B cell (primary cell): ENCODE measurements at regions not wholly inside any gene's neighbourhood (a gene's known extent, or its start where the extent isn't known, plus 50 kb on each side); places are given as distances from the start of the nearest gene placed in this dataset.

ENCODE experiments used
- ATAC-seq: fragments of 200-7000 bp; cut with Tn5 transposase; one replicate; pipeline ENCODE4 v1.10.0; 2021; ENCODE audit warnings: low read depth, mild to moderate bottlenecking, moderate number of reproducible peaks, moderate library complexity
- CTCF ChIA-PET: fragments of 350-600 bp; sonication (Branson Sonifier 250); formaldehyde crosslinking; loops from one replicate; lab custom pipeline; 2021; ENCODE audit warnings: antibody characterized with exemption, inconsistent platforms; lab: Charles Lee
- POLR2A ChIA-PET: fragments of 350-600 bp; sonication (Branson Sonifier 250); formaldehyde crosslinking; loops from one replicate; lab custom pipeline; 2021; ENCODE audit warnings: antibody characterized with exemption; lab: Charles Lee
- DNase-seq: peaks from one replicate; pipeline ENCODE4 v3.0.0; 2013
- H2AFZ ChIP-seq: 2 replicates; pipeline ENCODE4 v1.6.1; 2012; ENCODE audit warnings: mild to moderate bottlenecking, low read depth, low read length; ENCODE audit not compliant: insufficient read depth, poor library complexity, severe bottlenecking
- H3K27ac ChIP-seq, 2 donors: 1 replicate in 1 of 2; 2 replicates in 1 of 2; pipeline ENCODE4 v1.5.1; 2012 to 2013; ENCODE audit warnings: low read length in 2 of 2, mild to moderate bottlenecking in 2 of 2, moderate library complexity in 1 of 2
- H3K27me3 ChIP-seq, 4 experiments: fragments of 200-600 bp in 1 of 4; sonication (generic) in 1 of 4; replicated peaks in 1 of 4; 1 replicate in 2 of 4; 2 replicates in 2 of 4; pipeline versions ENCODE4 v1.6.1 to v1.7.0; 2013 to 2016; ENCODE audit warnings: low read length in 3 of 4, mild to moderate bottlenecking in 2 of 4, mixed read lengths in 1 of 4, moderate library complexity in 1 of 4; ENCODE audit not compliant: insufficient read depth in 4 of 4, control insufficient read depth in 3 of 4; ENCODE audit errors: control extremely low read depth in 1 of 4
- H3K36me3 ChIP-seq, 2 experiments: replicated peaks in 1 of 2; 1 replicate in 1 of 2; 2 replicates in 1 of 2; pipeline versions ENCODE4 v1.6.1 to v1.7.1; 2013; ENCODE audit warnings: low read length in 1 of 2; ENCODE audit not compliant: insufficient read depth in 2 of 2, control insufficient read depth in 1 of 2; ENCODE audit errors: control extremely low read depth in 1 of 2, extremely low read depth in 1 of 2
- H3K4me1 ChIP-seq, 2 donors: fragments of 200-600 bp in 1 of 2; sonication (generic) in 1 of 2; 1 replicate in 1 of 2; 2 replicates in 1 of 2; pipeline versions ENCODE4 v1.5.1 to v1.6.1; 2013 to 2017; ENCODE audit warnings: low read length in 2 of 2; ENCODE audit not compliant: control insufficient read depth in 2 of 2, insufficient read depth in 2 of 2
- H3K4me2 ChIP-seq: replicated peaks from 2 replicates; pipeline ENCODE3; 2012; ENCODE audit warnings: mild to moderate bottlenecking, low read depth, low read length; ENCODE audit not compliant: poor library complexity, severe bottlenecking
- H3K4me3 ChIP-seq, 5 experiments: fragments of 200-600 bp in 1 of 5; sonication (generic) in 1 of 5; 1 replicate in 3 of 5; 2 replicates in 2 of 5; pipeline versions ENCODE4 v1.5.1 to v1.7.0; 2011 to 2016; ENCODE audit warnings: low read length in 4 of 5, mild to moderate bottlenecking in 4 of 5, low read depth in 2 of 5, control low read depth in 1 of 5, moderate library complexity in 1 of 5; ENCODE audit not compliant: insufficient read depth in 1 of 5; ENCODE audit errors: control extremely low read depth in 1 of 5, extremely low read depth in 1 of 5
- H3K79me2 ChIP-seq: fragments of 200-600 bp; sonication (generic); one replicate; pipeline ENCODE4 v1.6.0; 2016; ENCODE audit warnings: low read length; ENCODE audit not compliant: control insufficient read depth, insufficient read depth
- H3K9ac ChIP-seq: fragments of 200-600 bp; sonication (generic); 2 replicates; pipeline ENCODE4 v1.6.1; 2017; ENCODE audit warnings: mild to moderate bottlenecking, low read length, moderate library complexity
- H3K9me3 ChIP-seq, 3 donors: one replicate each; pipeline versions ENCODE4 v1.6.1 to v1.7.1; 2013; ENCODE audit warnings: low read length in 2 of 3; ENCODE audit not compliant: control insufficient read depth in 2 of 3, insufficient read depth in 1 of 3; ENCODE audit errors: control extremely low read depth in 1 of 3
- H4K20me1 ChIP-seq: 2 replicates; pipeline ENCODE4 v1.6.0; 2012; ENCODE audit warnings: mild to moderate bottlenecking, low read length; ENCODE audit not compliant: insufficient read depth, control insufficient read depth, poor library complexity, severe bottlenecking
- H3K27ac Mint-ChIP-seq: one replicate; pipeline ENCODE4 v1.8.0; 2021; ENCODE audit warnings: mixed read lengths
- H3K27me3 Mint-ChIP-seq: one replicate; pipeline ENCODE4 v1.8.0; 2021; ENCODE audit warnings: mixed read lengths
- H3K4me1 Mint-ChIP-seq: one replicate; pipeline ENCODE4 v1.8.0; 2021; ENCODE audit warnings: mixed read lengths
- H3K4me3 Mint-ChIP-seq: one replicate; pipeline ENCODE4 v1.8.0; 2021; ENCODE audit warnings: mixed read lengths
- H3K9me3 Mint-ChIP-seq: one replicate; pipeline ENCODE4 v1.8.0; 2022; ENCODE audit warnings: mixed read lengths; ENCODE audit not compliant: insufficient read depth
- EZH2 ChIP-seq: IDR thresholded peaks from 2 replicates; pipeline ENCODE4 v1.6.1; 2012; ENCODE audit warnings: borderline replicate concordance, low read depth, mild to moderate bottlenecking, moderate library complexity, low read length; ENCODE audit not compliant: insufficient read depth, poor library complexity, severe bottlenecking
- WGBS: methylation state at CpG from one replicate; pipeline ENCODE4 v1.1.5; 2013; ENCODE audit warnings: missing lambda C conversion rate; ENCODE audit not compliant: insufficient coverage; 5-methylcytosine and 5-hydroxymethylcytosine counted together
- intact Hi-C: fragments of 100-400 bp; cut with micrococcal nuclease; formaldehyde crosslinking; loops from one replicate; pipeline ENCODE4 v1.10.0; 2022
- TF ChIP-seq, protein P1 (sequence below): fragments of 200-600 bp; IDR thresholded peaks from one replicate; pipeline ENCODE4 v1.8.0; 2022; ENCODE audit warnings: antibody characterized with exemption, mild to moderate bottlenecking

DNA sequence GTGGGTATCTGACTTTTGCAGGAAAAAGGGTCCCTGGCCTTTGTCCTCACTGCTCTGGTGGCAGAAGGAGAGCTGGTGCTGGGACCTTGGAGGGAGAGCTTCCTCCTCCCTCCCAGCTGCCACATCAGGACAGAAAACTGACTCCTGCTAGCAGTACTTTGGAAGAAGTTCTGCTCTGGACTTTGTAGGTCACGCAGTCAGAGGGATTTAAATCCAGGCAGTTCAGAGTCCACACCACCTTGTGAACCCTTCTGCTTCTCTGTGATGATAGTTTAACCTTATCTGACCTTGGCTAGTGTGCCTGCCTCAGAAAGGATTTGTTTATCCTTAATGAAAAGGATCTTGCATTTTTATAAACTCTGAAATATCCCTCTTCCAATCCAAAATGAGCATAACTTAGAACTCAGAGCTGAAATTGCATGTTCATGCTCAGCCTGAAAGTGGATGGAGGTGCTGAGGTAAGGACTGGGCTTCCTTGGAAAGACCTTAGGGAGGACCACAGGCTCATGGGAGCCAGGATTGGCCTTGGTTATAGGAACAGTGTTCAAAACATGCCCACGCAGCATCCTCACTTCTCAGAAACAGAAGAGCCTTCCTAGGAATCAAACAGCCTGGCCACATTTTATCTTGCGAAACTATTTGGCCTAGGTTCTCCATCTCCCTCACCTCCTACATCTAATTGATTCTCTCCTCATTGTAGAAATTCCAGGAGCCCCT is 123.9 kb upstream of the SASH1 start:
- H3K9ac ChIP-seq: no peak overlapping the region
- DNase-seq (no peak), ATAC-seq (no peak)
- H3K79me2 ChIP-seq: no peaks in the 10 kb centered on the region
- H3K4me1 ChIP-seq: no peaks in the 10 kb centered on the region
- POLR2A ChIA-PET: no interaction called here
- no peak for TF ChIP-seq EZH2
- TF ChIP-seq, protein P1, sequence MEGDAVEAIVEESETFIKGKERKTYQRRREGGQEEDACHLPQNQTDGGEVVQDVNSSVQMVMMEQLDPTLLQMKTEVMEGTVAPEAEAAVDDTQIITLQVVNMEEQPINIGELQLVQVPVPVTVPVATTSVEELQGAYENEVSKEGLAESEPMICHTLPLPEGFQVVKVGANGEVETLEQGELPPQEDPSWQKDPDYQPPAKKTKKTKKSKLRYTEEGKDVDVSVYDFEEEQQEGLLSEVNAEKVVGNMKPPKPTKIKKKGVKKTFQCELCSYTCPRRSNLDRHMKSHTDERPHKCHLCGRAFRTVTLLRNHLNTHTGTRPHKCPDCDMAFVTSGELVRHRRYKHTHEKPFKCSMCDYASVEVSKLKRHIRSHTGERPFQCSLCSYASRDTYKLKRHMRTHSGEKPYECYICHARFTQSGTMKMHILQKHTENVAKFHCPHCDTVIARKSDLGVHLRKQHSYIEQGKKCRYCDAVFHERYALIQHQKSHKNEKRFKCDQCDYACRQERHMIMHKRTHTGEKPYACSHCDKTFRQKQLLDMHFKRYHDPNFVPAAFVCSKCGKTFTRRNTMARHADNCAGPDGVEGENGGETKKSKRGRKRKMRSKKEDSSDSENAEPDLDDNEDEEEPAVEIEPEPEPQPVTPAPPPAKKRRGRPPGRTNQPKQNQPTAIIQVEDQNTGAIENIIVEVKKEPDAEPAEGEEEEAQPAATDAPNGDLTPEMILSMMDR: no peak
- Mint-ChIP-seq H3K27ac (no peak overlapping the region), H3K27me3 (peaks cover 28% of the 10 kb centered on the region), H3K4me3 (no peak overlapping the region), H3K9me3 (no peaks in the 10 kb centered on the region), H3K4me1 (no peaks in the 10 kb centered on the region)
- no peak overlapping the region for H3K27ac ChIP-seq
- H2AFZ ChIP-seq: no peak overlapping the region
- 85% methylated on average over 3 of the region's 3 CpGs for WGBS
- intact Hi-C loops: no loop called here
- CTCF ChIA-PET: no interaction called here
- H4K20me1 ChIP-seq: no peaks in the 10 kb centered on the region
- no peak overlapping the region for H3K4me2 ChIP-seq
- no peaks in the 10 kb centered on the region for H3K9me3 ChIP-seq
- H3K36me3 ChIP-seq: no peaks in the 10 kb centered on the region
- no peak overlapping the region for H3K4me3 ChIP-seq
- H3K27me3 ChIP-seq: peaks cover 0 to 8% (median 1%) of the 10 kb centered on the region in 4 experiments

DNA sequence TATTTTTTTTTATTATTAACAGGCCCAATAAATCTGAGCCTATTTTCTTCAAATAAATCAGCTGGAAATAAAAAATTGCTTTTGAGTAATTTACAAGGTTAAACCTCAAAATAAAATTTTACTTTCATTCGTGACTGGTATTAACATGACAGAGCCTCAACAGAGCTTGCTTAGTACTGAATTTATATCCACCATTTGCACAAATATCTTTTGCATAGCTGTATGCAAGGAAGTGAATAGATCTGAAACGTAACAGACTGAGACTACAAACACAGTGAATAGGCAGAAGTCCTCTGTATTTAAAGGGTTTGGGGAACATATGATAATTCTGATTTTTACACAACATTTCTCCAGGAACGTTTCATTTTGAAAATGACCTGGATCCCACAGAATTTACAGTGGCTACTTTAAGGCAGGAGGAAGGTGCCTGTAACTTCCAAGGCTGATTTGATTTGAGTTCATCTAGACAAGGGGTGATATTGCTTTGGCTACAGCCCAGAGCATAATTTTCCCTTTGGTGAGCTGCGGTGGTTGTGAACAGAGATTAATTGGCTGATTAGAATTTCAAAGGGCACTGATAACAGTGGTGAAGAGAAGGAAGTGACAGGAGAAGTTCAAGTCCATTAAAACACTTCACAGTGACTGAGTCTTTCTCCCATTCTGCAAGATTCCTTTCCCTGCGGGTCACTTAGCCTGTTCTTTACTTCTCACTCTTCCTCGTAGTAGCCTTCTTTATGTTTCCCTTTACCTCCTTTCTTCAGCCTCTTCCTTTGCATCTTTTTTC is 121.2 kb upstream of the SASH1 start:
- Histone ChIP-seq H3K4me2 (no peak overlapping the region), H3K36me3 (no peaks in the 10 kb centered on the region), H3K27ac (no peak overlapping the region), H3K4me1 (no peaks in the 10 kb centered on the region), H2AFZ (no peak overlapping the region), H3K27me3 (peaks cover 0 to 8% (median 1%) of the 10 kb centered on the region in 4 experiments), H3K79me2 (no peaks in the 10 kb centered on the region), H3K9me3 (no peaks in the 10 kb centered on the region), H4K20me1 (no peaks in the 10 kb centered on the region), H3K9ac (no peak overlapping the region), H3K4me3 (no peak overlapping the region)
- ChIA-PET POLR2A (no interaction called here), CTCF (no interaction called here)
- no peak overlapping the region for H3K4me3 Mint-ChIP-seq
- TF ChIP-seq EZH2: no peak
- TF ChIP-seq, protein P1: no peak
- no peak for ATAC-seq
- no peaks in the 10 kb centered on the region for H3K9me3 Mint-ChIP-seq
- no peak for DNase-seq
- H3K4me1 Mint-ChIP-seq: no peaks in the 10 kb centered on the region
- peaks cover 18% of the 10 kb centered on the region for H3K27me3 Mint-ChIP-seq
- intact Hi-C loops: no loop called here
- WGBS: 58% methylated on average over 2 of the region's 6 CpGs
- H3K27ac Mint-ChIP-seq: no peak overlapping the region
